ENCODE measurements at regions not wholly inside any gene's neighbourhood (a gene's known extent, or its start where the extent isn't known, plus 50 kb on each side); places are given as distances from the start of the nearest gene placed in this dataset.

GRCh38 chr2:156680266-156680665 lies 244.1 kb downstream of the GPD2 start (continued):
- no peak for TF ChIP-seq ETS1 (IDR thresholded peaks at IDR 0.05)

GRCh38 chr2:156687126-156687525 lies 250.9 kb downstream of the GPD2 start:
- H3K36me3 Mint-ChIP-seq (ENCODE audit: low read depth) = peaks cover 8% of the 10 kb centered on the region; the same call in 1 of the 3 replicates
- Histone ChIP-seq H3K79me2 (replicated peaks; ENCODE audit: insufficient read depth) (no peaks in the 10 kb centered on the region), H3K27ac (ENCODE audit: low read depth) (no peak overlapping the region), H3F3A (replicated peaks; ENCODE audit: low read depth) (no peaks in the 10 kb centered on the region), H3K4me3 (no peak overlapping the region), H2AFZ (no peak overlapping the region), H4K20me1 (replicated peaks; ENCODE audit: insufficient read depth) (no peaks in the 10 kb centered on the region), H3K36me3 (ENCODE audit: insufficient read depth) (no peaks in the 10 kb centered on the region), H3K4me2 (no peak overlapping the region), H3K27me3 (ENCODE audit: insufficient read depth) (no peaks in the 10 kb centered on the region), H3K4me1 (ENCODE audit: insufficient read depth) (0 out of 2 replicates have a peak, but pooled peaks cover 5% of the 10 kb centered on the region), H3K9me2 (ENCODE audit: insufficient read depth) (no peaks in the 10 kb centered on the region)
- no peaks in the 10 kb centered on the region for H3K27me3 Mint-ChIP-seq (ENCODE audit: insufficient read depth, low read depth, poor library complexity)
- H3K4me3 Mint-ChIP-seq = no peak overlapping the region
- TF ChIP-seq ZNF462 (CRISPR knock-in tag; IDR thresholded peaks at IDR 0.05) (no peak), ZNF114 (CRISPR knock-in tag; IDR thresholded peaks at IDR 0.05) (no peak), STAT1 (IDR thresholded peaks at IDR 0.05; ENCODE audit: unreplicated experiment) (no peak), REST (IDR thresholded peaks at IDR 0.05; ENCODE audit: unreplicated experiment) (no peak), JUNB (IDR thresholded peaks at IDR 0.05; ENCODE audit: unreplicated experiment) (no peak), ETS1 (IDR thresholded peaks at IDR 0.05) (no peak), POLR2AphosphoS5 (IDR thresholded peaks at IDR 0.05; ENCODE audit: low read depth) (no peak)
- DNase-seq (ENCODE audit: low spot score) (no peak), ATAC-seq (no peak)
- H3K9me3 Mint-ChIP-seq = peaks cover 6% of the 10 kb centered on the region; the same call in 2 of the 3 replicates
- peaks cover 11% of the 10 kb centered on the region for H3K4me1 Mint-ChIP-seq
- H3K27ac Mint-ChIP-seq = no peak overlapping the region
